Right lobe of liver (tissue), 6 donors: ENCODE measurements at regions not wholly inside any gene's neighbourhood (a gene's known extent, or its start where the extent isn't known, plus 50 kb on each side); places are given as distances from the start of the nearest gene placed in this dataset.

Experiments
- ATAC-seq, 4 donors: fragments of 200-7000 bp; cut with Tn5 transposase; one replicate each; pipeline ENCODE4 v1.9.1; 2020; ENCODE audit warnings: mild to moderate bottlenecking in 4 of 4, moderate library complexity in 4 of 4
- DNase-seq, 3 donors: peaks; one replicate each; pipeline ENCODE4 v3.0.0-alpha.2; 2020
- H3K27ac ChIP-seq, 3 donors: fragments of 200-600 bp; one replicate each; pipeline ENCODE4 v1.8.0; 2022
- H3K27me3 ChIP-seq, 2 donors: fragments of 200-600 bp; one replicate each; pipeline ENCODE4 v1.8.0; 2022
- H3K36me3 ChIP-seq, 4 donors: fragments of 200-600 bp; sonication (generic) in 1 of 4; one replicate each; pipeline versions ENCODE4 v1.5.1 to v1.8.0; 2017 to 2022; ENCODE audit warnings: control low read depth in 1 of 4
- H3K4me1 ChIP-seq, 4 donors: fragments of 200-600 bp; sonication (generic) in 1 of 4; one replicate each; pipeline versions ENCODE4 v1.5.1 to v1.8.0; 2017 to 2022; ENCODE audit warnings: control low read depth in 1 of 4
- H3K4me3 ChIP-seq, 3 donors: fragments of 200-600 bp; one replicate each; pipeline ENCODE4 v1.8.0; 2022
- H3K9me3 ChIP-seq, 4 donors: fragments of 200-600 bp; sonication (generic) in 1 of 4; one replicate each; pipeline versions ENCODE4 v1.5.1 to v1.8.0; 2017 to 2022; ENCODE audit warnings: control low read depth in 1 of 4
- CTCF ChIP-seq, 4 donors: fragments of 200-600 bp in 3 of 4; fragments of 450-650 bp in 1 of 4; IDR thresholded peaks; one replicate each; pipeline versions ENCODE4 v1.5.1 to v1.8.0; 2016 to 2022; ENCODE audit warnings: antibody characterized with exemption in 4 of 4, mild to moderate bottlenecking in 2 of 4
- POLR2A ChIP-seq: fragments of 450-650 bp; IDR thresholded peaks from one replicate; pipeline ENCODE4 v1.6.1; 2017; ENCODE audit warnings: antibody characterized with exemption, mild to moderate bottlenecking
- WGBS: methylation state at CpG from one replicate; pipeline ENCODE4 v1.1.6; 2018; ENCODE audit warnings: low coverage, low lambda C conversion rate; ENCODE audit not compliant: insufficient coverage; ENCODE audit errors: missing lambda C conversion rate; 5-methylcytosine and 5-hydroxymethylcytosine counted together
- intact Hi-C, 2 donors: fragments of 100-400 bp; cut with DNase I; formaldehyde crosslinking; loops; one replicate each; pipeline versions ENCODE4 v1.11.2 to v1.14.1; 2022
- donor health status: DM: no; HTN: yes; CAD: no.
- donor health status: DM: no; HTN: no; CAD: no.
- donor health status: DM: no; HTN: no; CAD: no.
- donor health status: DM: no; HTN: yes; CAD: no.
- donor health status: DM: no; HTN: yes; CAD: no.

GRCh38 chr4:71938776-71939175 is 93.0 kb upstream of the NPFFR2 start:
- ATAC-seq (no peak), DNase-seq (no peak)
- Histone ChIP-seq H3K4me3 (no peak overlapping the region), H3K27ac (no peak overlapping the region), H3K27me3 (no peaks in the 10 kb centered on the region), H3K4me1 (peaks cover 0 to 3% (median 0%) of the 10 kb centered on the region in 4 donors), H3K36me3 (no peaks in the 10 kb centered on the region), H3K9me3 (no peaks in the 10 kb centered on the region)
- TF ChIP-seq CTCF (IDR thresholded peaks at IDR 0.05) (no peak), POLR2A (no peak)
- intact Hi-C loops: no loop called here

GRCh38 chr4:71941001-71941400 is 90.8 kb upstream of the NPFFR2 start:
- peak in 2 of 3 donors; percentile 26 to 61 for DNase-seq

GRCh38 chr4:71944956-71945355 is 86.8 kb upstream of the NPFFR2 start:
- Histone ChIP-seq H3K27ac (no peak overlapping the region), H3K4me1 (peaks cover 0 to 3% (median 0%) of the 10 kb centered on the region in 4 donors), H3K36me3 (no peaks in the 10 kb centered on the region), H3K4me3 (no peak overlapping the region), H3K9me3 (no peaks in the 10 kb centered on the region), H3K27me3 (no peaks in the 10 kb centered on the region)
- TF ChIP-seq CTCF (IDR thresholded peaks at IDR 0.05) (no peak), POLR2A (no peak)
- 46% methylated on average over 2 of the region's 2 CpGs for WGBS
- DNase-seq (no peak), ATAC-seq (no peak)
- intact Hi-C loops: no loop called here

More at GRCh38 chr4:71941001-71941400, 90.8 kb upstream of the NPFFR2 start:
- ATAC-seq: peak; percentile 95 to 99 (median 96)
- Histone ChIP-seq H3K4me1 (peaks cover 0 to 3% (median 0%) of the 10 kb centered on the region in 4 donors), H3K36me3 (no peaks in the 10 kb centered on the region), H3K9me3 (no peaks in the 10 kb centered on the region), H3K4me3 (no peak overlapping the region), H3K27ac (no peak overlapping the region), H3K27me3 (no peaks in the 10 kb centered on the region)
- 14% methylated on average over 1 of the region's 1 CpG for WGBS
- TF ChIP-seq POLR2A: no peak
- peak; percentile 50 to 68 (median 62) for TF ChIP-seq CTCF (IDR thresholded peaks at IDR 0.05)
- intact Hi-C loops: no loop called here

- Histone ChIP-seq H3K27me3 (no peaks in the 10 kb centered on the region), H3K9me3 (no peaks in the 10 kb centered on the region), H3K36me3 (no peaks in the 10 kb centered on the region), H3K4me1 (peaks cover 0 to 3% (median 0%) of the 10 kb centered on the region in 4 donors), H3K4me3 (no peak overlapping the region), H3K27ac (no peak overlapping the region)
- TF ChIP-seq POLR2A (no peak), CTCF (IDR thresholded peaks at IDR 0.05) (no peak)
- 43% methylated on average over 2 of the region's 2 CpGs for WGBS
- no peak for DNase-seq
- no peak for ATAC-seq
- intact Hi-C loops: no loop called here
These were observed 86.0 kb upstream of the NPFFR2 start for GRCh38 chr4:71945791-71946190.

GRCh38 chr4:71958978-71959377 is 72.8 kb upstream of the NPFFR2 start:
- Histone ChIP-seq H3K27ac (no peak overlapping the region), H3K27me3 (no peaks in the 10 kb centered on the region), H3K4me1 (peaks cover 0 to 19% (median 4%) of the 10 kb centered on the region in 4 donors), H3K36me3 (no peaks in the 10 kb centered on the region), H3K9me3 (no peaks in the 10 kb centered on the region), H3K4me3 (no peak overlapping the region)
- WGBS: 42% methylated on average over 2 of the region's 2 CpGs
- DNase-seq (no peak), ATAC-seq (no peak)
- intact Hi-C loops: no loop called here
- TF ChIP-seq POLR2A: no peak
- no peak for TF ChIP-seq CTCF (IDR thresholded peaks at IDR 0.05)
